IgD-negative memory B cell (primary cell): ENCODE measurements at regions not wholly inside any gene's neighbourhood (a gene's known extent, or its start where the extent isn't known, plus 50 kb on each side); places are given as distances from the start of the nearest gene placed in this dataset.
"Not testable (repeated sequence)": the region's sequence is repeated elsewhere in the genome, so short reads cannot be mapped to it uniquely, and the experiment has no call there.

Source experiments
- H3K27ac Mint-ChIP-seq, 3 donors: one replicate each; pipeline ENCODE4 v1.8.0; 2020 to 2022; ENCODE audit warnings: mild to moderate bottlenecking in 3 of 3, mixed read lengths in 3 of 3, moderate library complexity in 1 of 3
- H3K27me3 Mint-ChIP-seq: one replicate; pipeline ENCODE4 v1.8.0; 2021; ENCODE audit warnings: mixed read lengths
- H3K36me3 Mint-ChIP-seq: one replicate; pipeline ENCODE4 v1.8.0; 2020; ENCODE audit warnings: mild to moderate bottlenecking, mixed read lengths
- H3K4me1 Mint-ChIP-seq, 3 donors: one replicate each; pipeline ENCODE4 v1.8.0; 2020 to 2022; ENCODE audit warnings: mixed read lengths in 3 of 3, mild to moderate bottlenecking in 1 of 3
- H3K4me3 Mint-ChIP-seq, 4 donors: one replicate each; pipeline ENCODE4 v1.8.0; 2020 to 2022; ENCODE audit warnings: mild to moderate bottlenecking in 4 of 4, mixed read lengths in 4 of 4, moderate library complexity in 3 of 4
- H3K9me3 Mint-ChIP-seq, 3 donors: one replicate each; pipeline ENCODE4 v1.8.0; 2020 to 2021; ENCODE audit warnings: mixed read lengths in 3 of 3, mild to moderate bottlenecking in 1 of 3

GRCh38 chr4:3949916-3950315 is 183.7 kb downstream of the ADRA2C start:
- not testable (repeated sequence) for H3K4me1 Mint-ChIP-seq, H3K9me3 Mint-ChIP-seq, H3K36me3 Mint-ChIP-seq, H3K27me3 Mint-ChIP-seq, H3K27ac Mint-ChIP-seq
- peak overlapping the region in 1 of 4 donors; percentile 12 for H3K4me3 Mint-ChIP-seq

GRCh38 chr4:3952443-3953139 is 186.4 kb downstream of the ADRA2C start:
- not testable (repeated sequence) for H3K4me1 Mint-ChIP-seq, H3K36me3 Mint-ChIP-seq, H3K27me3 Mint-ChIP-seq, H3K9me3 Mint-ChIP-seq
- peak overlapping the region in 1 of 4 donors; percentile 55 for H3K4me3 Mint-ChIP-seq
- H3K27ac Mint-ChIP-seq, result peak overlapping the region in 2 of 3 donors; percentile 4 to 52

- H3K36me3 Mint-ChIP-seq, H3K9me3 Mint-ChIP-seq, H3K4me1 Mint-ChIP-seq, H3K27me3 Mint-ChIP-seq: not testable (repeated sequence)
- peak overlapping the region in 1 of 3 donors; percentile 4 for H3K27ac Mint-ChIP-seq
- H3K4me3 Mint-ChIP-seq, result peak overlapping the region in 1 of 4 donors; percentile 88
Measured at GRCh38 chr4:3953140-3953489, 186.9 kb downstream of the ADRA2C start.

GRCh38 chr4:3954540-3955320 is 188.5 kb downstream of the ADRA2C start:
- H3K36me3 Mint-ChIP-seq, H3K4me1 Mint-ChIP-seq, H3K27me3 Mint-ChIP-seq, H3K9me3 Mint-ChIP-seq: not testable (repeated sequence)
- Mint-ChIP-seq H3K27ac (peak overlapping the region; percentile 90 to 92 (median 92)), H3K4me3 (peak overlapping the region; percentile 88 to 96 (median 94))

- not testable (repeated sequence) for H3K27me3 Mint-ChIP-seq, H3K4me1 Mint-ChIP-seq, H3K36me3 Mint-ChIP-seq, H3K9me3 Mint-ChIP-seq
- peak overlapping the region; percentile 90 to 95 (median 92) for H3K27ac Mint-ChIP-seq
- peak overlapping the region; percentile 88 to 96 (median 94) for H3K4me3 Mint-ChIP-seq
Measured at GRCh38 chr4:3955321-3956164, 189.4 kb downstream of the ADRA2C start.

- H3K9me3 Mint-ChIP-seq, H3K36me3 Mint-ChIP-seq, H3K27me3 Mint-ChIP-seq, H3K4me1 Mint-ChIP-seq: not testable (repeated sequence)
- H3K4me3 Mint-ChIP-seq, result peak overlapping the region; percentile 88 to 96 (median 94)
- peak overlapping the region; percentile 31 to 92 (median 90) for H3K27ac Mint-ChIP-seq
Measured at GRCh38 chr4:3956165-3956867, 190.1 kb downstream of the ADRA2C start.

- H3K27me3 Mint-ChIP-seq, H3K27ac Mint-ChIP-seq, H3K4me3 Mint-ChIP-seq, H3K36me3 Mint-ChIP-seq, H3K4me1 Mint-ChIP-seq, H3K9me3 Mint-ChIP-seq: not testable (repeated sequence)
Measured at GRCh38 chr4:3961091-3961672, 195.0 kb downstream of the ADRA2C start.

GRCh38 chr4:3964572-3965278 is 198.5 kb downstream of the ADRA2C start:
- not testable (repeated sequence) for H3K36me3 Mint-ChIP-seq, H3K9me3 Mint-ChIP-seq, H3K27me3 Mint-ChIP-seq, H3K4me1 Mint-ChIP-seq, H3K27ac Mint-ChIP-seq, H3K4me3 Mint-ChIP-seq

- H3K36me3 Mint-ChIP-seq, H3K27me3 Mint-ChIP-seq, H3K27ac Mint-ChIP-seq, H3K4me1 Mint-ChIP-seq, H3K9me3 Mint-ChIP-seq, H3K4me3 Mint-ChIP-seq: not testable (repeated sequence)
Measured at GRCh38 chr4:3967204-3967603, 201.0 kb downstream of the ADRA2C start.

GRCh38 chr4:3972626-3973025 is 206.4 kb downstream of the ADRA2C start:
- H3K27me3 Mint-ChIP-seq, result peaks cover 25% of the 10 kb centered on the region
- not testable (repeated sequence) for H3K36me3 Mint-ChIP-seq, H3K27ac Mint-ChIP-seq, H3K4me1 Mint-ChIP-seq, H3K9me3 Mint-ChIP-seq, H3K4me3 Mint-ChIP-seq

GRCh38 chr4:3973581-3974200 is 207.5 kb downstream of the ADRA2C start:
- H3K36me3 Mint-ChIP-seq, H3K4me1 Mint-ChIP-seq: not testable (repeated sequence)
- H3K27me3 Mint-ChIP-seq, result peaks cover 25% of the 10 kb centered on the region

GRCh38 chr4:3983518-3984125 is 217.4 kb downstream of the ADRA2C start:
- H3K36me3 Mint-ChIP-seq, H3K27ac Mint-ChIP-seq, H3K4me1 Mint-ChIP-seq, H3K9me3 Mint-ChIP-seq, H3K4me3 Mint-ChIP-seq: not testable (repeated sequence)
- H3K27me3 Mint-ChIP-seq, result peaks cover 11% of the 10 kb centered on the region

More at GRCh38 chr4:3973581-3974200, 207.5 kb downstream of the ADRA2C start:
- not testable (repeated sequence) for H3K27ac Mint-ChIP-seq, H3K4me3 Mint-ChIP-seq, H3K9me3 Mint-ChIP-seq

GRCh38 chr4:3984796-3985195 is 218.6 kb downstream of the ADRA2C start:
- not testable (repeated sequence) for H3K27ac Mint-ChIP-seq, H3K9me3 Mint-ChIP-seq, H3K36me3 Mint-ChIP-seq, H3K4me1 Mint-ChIP-seq
- Mint-ChIP-seq H3K4me3 (peak overlapping the region in 2 of 4 donors; percentile 21 to 39), H3K27me3 (peaks cover 15% of the 10 kb centered on the region)

- not testable (repeated sequence) for H3K9me3 Mint-ChIP-seq, H3K27ac Mint-ChIP-seq, H3K36me3 Mint-ChIP-seq, H3K4me1 Mint-ChIP-seq, H3K4me3 Mint-ChIP-seq
- H3K27me3 Mint-ChIP-seq, result peaks cover 21% of the 10 kb centered on the region
Measured at GRCh38 chr4:3986412-3986811, 220.2 kb downstream of the ADRA2C start.
